Neural cell (in vitro differentiated cells): ENCODE measurements at regions not wholly inside any gene's neighbourhood (a gene's known extent, or its start where the extent isn't known, plus 50 kb on each side); places are given as distances from the start of the nearest gene placed in this dataset.

ENCODE experiments used
- EP300 ChIP-seq: fragments of 450-650 bp; conservative IDR thresholded peaks from 2 replicates; pipeline ENCODE4 v1.6.1; 2014; ENCODE audit warnings: antibody characterized with exemption, mild to moderate bottlenecking, moderate library complexity; ENCODE audit not compliant: poor library complexity, severe bottlenecking
- EZH2 ChIP-seq: fragments of 200-600, 300-800 bp; shearing (Covaris generic), sonication (generic); IDR thresholded peaks from 2 replicates; pipeline ENCODE4 v1.6.1; 2014; ENCODE audit warnings: antibody characterized with exemption, low read length, borderline replicate concordance, mild to moderate bottlenecking; ENCODE audit not compliant: insufficient read depth, poor library complexity, severe bottlenecking
- MXI1 ChIP-seq: fragments of 450-650 bp; conservative IDR thresholded peaks from 2 replicates; pipeline ENCODE4 v1.6.1; 2014; ENCODE audit warnings: antibody characterized with exemption, mild to moderate bottlenecking; ENCODE audit not compliant: poor library complexity, severe bottlenecking
- POLR2AphosphoS5 ChIP-seq: IDR thresholded peaks from 2 replicates; pipeline ENCODE4 v1.6.1; 2012
- RAD21 ChIP-seq: fragments of 450-650 bp; conservative IDR thresholded peaks from 2 replicates; pipeline ENCODE4 v1.6.1; 2014; ENCODE audit warnings: antibody characterized with exemption, mild to moderate bottlenecking, moderate library complexity
- SMC3 ChIP-seq: fragments of 450-650 bp; conservative IDR thresholded peaks from 2 replicates; pipeline ENCODE4 v1.6.1; 2014; ENCODE audit warnings: antibody characterized with exemption, mild to moderate bottlenecking, moderate library complexity; ENCODE audit not compliant: poor library complexity
- TAF1 ChIP-seq: IDR thresholded peaks from 2 replicates; pipeline ENCODE4 v1.6.1; 2012; ENCODE audit warnings: low read depth
- TF ChIP-seq, protein P1 (sequence below): fragments of 450-650 bp; IDR thresholded peaks from 2 replicates; pipeline ENCODE4 v1.5.1; 2014; ENCODE audit warnings: antibody characterized with exemption, mild to moderate bottlenecking, moderate library complexity; ENCODE audit not compliant: poor library complexity, severe bottlenecking
- TF ChIP-seq, protein P2 (sequence below): IDR thresholded peaks from 2 replicates; pipeline ENCODE4 v1.6.1; 2012; ENCODE audit warnings: borderline replicate concordance

DNA sequence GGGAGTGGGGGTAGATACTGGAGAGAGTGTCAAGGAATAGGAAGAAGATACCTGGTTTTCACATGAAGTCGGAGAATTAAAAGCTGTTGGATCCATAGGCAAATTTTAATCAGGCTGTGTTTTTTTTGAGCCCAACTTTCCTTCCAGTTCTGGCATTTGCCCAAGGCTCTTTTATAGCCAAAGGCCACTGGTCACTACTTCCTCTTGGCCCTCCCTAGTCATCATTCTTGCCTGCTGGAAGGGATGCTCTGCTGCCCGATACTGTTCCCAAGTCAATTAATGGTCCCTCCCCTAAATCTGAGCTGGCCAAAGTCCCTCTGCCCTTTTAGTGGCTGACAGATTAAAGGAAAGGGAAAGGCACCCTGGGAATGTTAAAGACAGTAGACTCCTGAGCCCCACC is 102.8 kb upstream of the ZNF648 start:
- TF ChIP-seq, protein P1, sequence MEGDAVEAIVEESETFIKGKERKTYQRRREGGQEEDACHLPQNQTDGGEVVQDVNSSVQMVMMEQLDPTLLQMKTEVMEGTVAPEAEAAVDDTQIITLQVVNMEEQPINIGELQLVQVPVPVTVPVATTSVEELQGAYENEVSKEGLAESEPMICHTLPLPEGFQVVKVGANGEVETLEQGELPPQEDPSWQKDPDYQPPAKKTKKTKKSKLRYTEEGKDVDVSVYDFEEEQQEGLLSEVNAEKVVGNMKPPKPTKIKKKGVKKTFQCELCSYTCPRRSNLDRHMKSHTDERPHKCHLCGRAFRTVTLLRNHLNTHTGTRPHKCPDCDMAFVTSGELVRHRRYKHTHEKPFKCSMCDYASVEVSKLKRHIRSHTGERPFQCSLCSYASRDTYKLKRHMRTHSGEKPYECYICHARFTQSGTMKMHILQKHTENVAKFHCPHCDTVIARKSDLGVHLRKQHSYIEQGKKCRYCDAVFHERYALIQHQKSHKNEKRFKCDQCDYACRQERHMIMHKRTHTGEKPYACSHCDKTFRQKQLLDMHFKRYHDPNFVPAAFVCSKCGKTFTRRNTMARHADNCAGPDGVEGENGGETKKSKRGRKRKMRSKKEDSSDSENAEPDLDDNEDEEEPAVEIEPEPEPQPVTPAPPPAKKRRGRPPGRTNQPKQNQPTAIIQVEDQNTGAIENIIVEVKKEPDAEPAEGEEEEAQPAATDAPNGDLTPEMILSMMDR, result no peak
- TF ChIP-seq POLR2AphosphoS5, result no peak
- no peak for TF ChIP-seq EP300
- no peak for TF ChIP-seq EZH2
- TF ChIP-seq, protein P2, sequence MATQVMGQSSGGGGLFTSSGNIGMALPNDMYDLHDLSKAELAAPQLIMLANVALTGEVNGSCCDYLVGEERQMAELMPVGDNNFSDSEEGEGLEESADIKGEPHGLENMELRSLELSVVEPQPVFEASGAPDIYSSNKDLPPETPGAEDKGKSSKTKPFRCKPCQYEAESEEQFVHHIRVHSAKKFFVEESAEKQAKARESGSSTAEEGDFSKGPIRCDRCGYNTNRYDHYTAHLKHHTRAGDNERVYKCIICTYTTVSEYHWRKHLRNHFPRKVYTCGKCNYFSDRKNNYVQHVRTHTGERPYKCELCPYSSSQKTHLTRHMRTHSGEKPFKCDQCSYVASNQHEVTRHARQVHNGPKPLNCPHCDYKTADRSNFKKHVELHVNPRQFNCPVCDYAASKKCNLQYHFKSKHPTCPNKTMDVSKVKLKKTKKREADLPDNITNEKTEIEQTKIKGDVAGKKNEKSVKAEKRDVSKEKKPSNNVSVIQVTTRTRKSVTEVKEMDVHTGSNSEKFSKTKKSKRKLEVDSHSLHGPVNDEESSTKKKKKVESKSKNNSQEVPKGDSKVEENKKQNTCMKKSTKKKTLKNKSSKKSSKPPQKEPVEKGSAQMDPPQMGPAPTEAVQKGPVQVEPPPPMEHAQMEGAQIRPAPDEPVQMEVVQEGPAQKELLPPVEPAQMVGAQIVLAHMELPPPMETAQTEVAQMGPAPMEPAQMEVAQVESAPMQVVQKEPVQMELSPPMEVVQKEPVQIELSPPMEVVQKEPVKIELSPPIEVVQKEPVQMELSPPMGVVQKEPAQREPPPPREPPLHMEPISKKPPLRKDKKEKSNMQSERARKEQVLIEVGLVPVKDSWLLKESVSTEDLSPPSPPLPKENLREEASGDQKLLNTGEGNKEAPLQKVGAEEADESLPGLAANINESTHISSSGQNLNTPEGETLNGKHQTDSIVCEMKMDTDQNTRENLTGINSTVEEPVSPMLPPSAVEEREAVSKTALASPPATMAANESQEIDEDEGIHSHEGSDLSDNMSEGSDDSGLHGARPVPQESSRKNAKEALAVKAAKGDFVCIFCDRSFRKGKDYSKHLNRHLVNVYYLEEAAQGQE, result no peak
- TF ChIP-seq SMC3, result no peak
- TF ChIP-seq RAD21, result no peak
- no peak for TF ChIP-seq TAF1
- no peak for TF ChIP-seq MXI1
